ENCODE measurements at regions not wholly inside any gene's neighbourhood (a gene's known extent, or its start where the extent isn't known, plus 50 kb on each side); places are given as distances from the start of the nearest gene placed in this dataset.

DNA sequence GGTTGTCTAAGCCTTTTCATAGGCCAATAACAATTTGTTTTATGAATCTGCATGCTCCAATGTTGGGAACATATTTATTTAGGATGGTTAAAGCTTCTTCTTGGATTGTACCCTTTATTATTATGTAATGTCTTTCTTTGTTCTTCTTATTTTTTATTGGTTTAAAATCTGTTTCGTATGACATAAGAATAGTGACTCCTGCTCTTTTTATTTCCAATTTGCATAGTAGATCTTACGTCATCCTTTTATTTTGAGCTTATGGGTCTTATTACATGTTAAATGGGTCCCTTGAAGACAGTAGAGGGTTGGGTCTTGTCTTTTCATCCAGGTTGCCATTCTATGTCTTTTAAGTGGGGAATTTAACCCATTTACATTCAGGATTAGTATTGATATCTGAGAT is 561.9 kb upstream of the GHITM start:
- DNase-seq (ENCODE audit: low spot score) = no peak

DNA sequence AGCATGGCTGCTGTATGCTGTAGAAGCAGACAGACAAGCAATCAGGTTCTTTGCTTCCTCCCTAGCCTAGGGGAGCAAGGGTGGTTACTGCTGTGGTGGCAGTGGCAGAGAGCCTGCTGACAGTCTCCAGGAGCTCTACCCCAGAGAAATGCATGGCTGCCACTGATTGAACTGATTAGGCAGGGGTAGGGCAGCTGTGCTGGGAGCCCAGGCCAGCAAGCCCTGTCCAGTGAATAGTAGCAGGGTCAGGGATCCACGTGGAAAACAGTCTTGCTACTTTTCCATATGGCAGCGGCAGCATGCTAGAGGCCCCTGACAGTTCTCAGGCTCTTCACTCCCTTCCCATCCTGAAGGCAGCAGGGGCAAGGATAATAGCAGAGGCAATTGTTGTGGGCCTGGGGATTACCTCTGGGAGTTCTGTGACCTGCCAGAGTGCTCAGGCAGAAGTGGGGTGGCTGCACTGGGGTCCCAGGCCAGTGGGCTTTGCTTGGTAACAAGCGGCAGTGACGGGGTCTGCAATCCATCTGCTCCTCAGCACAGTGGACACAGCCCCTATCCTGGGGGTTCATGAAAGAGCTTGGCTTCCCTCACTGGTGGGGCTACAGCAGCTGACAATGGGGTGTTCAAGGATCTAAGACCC is 558.8 kb upstream of the GHITM start:
- no peak for DNase-seq (ENCODE audit: low spot score)

DNA sequence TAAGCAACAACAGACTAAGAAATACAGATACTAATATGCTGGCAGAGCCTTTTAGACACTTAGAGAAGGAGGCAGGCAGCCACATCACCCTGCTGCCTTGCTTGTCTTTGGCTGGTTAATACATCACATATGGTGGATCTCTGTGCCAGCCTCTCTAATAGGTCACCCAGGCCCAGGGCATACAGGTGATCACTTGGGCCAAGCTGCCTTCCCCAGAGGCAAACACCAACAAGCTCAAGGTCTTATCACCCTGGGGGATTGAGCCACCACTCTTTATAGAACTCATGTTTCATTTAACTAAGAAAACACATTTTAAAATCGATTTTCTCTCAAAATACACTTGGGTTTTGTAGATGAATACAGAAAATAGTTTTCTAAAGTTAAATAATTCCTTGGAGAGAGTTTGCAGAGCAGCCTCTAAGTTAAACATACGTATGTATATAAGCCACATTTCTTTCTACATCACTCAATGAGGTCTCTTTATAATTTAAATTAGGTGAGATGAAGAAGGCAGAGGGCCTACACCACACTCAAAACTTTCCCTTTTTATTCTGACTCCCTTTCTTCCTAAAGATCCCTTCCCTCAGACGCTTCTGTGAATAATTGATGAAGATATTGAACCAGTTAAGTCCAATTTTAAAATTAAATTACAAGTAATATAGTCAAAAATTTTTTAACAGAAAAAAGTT is 556.8 kb upstream of the GHITM start:
- no peak for DNase-seq (ENCODE audit: low spot score)

DNA sequence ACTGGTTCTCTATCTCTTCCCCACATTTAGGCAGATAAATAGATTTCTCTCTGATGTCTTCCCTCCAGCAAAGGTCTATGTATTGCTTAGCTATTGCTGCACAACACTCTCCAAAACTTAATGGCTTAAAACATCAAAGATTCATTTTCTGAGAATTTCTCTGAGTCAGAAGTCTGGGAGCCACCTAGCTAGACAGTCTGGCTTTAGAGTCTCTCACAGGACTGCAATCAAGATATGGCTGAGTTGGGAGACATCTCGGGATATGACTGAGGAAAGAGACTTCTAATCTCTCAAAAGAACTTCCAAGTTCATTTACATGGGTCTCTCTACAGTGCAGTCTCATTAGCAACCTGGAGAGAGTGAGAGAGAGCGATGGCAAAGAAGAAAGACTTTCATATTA is 553.6 kb upstream of the GHITM start:
- no peak for DNase-seq (ENCODE audit: low spot score)

DNA sequence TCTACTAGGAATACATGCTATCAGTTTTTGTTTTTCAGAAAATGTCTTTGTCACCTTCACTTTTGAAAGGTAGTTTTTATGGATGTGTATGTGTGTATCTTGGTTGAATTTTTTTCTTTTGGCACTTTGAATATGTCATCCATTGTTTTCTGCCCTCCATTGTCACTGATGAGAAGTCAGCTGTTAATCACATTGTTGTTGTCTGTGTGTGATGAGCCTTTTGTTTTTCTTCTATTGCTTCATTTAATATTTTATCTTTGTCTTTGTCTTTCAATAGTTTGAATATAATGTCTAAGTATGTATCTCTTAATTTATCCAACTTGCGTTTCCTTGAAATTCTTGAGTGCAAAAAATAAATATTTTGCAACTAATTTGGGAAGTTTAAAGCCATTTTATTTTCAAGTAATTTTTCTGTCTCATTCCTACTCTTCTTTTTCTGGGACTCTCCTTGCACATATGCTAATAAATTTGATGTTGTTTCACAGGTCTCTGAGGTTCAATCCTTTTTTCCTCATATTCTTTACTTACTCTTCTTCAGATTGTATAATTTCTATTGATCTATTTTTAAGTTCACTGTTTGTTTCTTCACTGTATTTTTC is 546.9 kb upstream of the GHITM start:
- DNase-seq (ENCODE audit: low spot score) = no peak

DNA sequence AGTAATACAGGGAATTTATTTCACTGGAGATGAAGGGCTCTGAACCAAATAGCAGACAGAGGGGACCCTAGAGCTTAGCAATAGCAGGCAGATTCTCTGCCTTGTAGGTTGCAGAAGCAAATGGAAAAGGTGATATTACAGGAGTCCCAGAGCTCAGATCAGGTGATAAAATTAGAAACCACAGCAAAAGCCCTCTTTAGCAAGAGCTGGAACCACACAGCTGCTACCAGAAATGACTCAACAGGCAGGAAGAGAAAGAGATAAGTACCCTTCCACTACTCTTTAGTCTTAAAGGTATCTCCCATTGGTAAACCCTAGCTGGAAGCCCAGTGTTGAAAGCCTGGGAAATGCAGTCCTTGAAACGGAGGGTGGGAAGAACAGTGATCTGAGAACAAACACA is 535.6 kb upstream of the GHITM start:
- no peak for DNase-seq (ENCODE audit: low spot score)

DNA sequence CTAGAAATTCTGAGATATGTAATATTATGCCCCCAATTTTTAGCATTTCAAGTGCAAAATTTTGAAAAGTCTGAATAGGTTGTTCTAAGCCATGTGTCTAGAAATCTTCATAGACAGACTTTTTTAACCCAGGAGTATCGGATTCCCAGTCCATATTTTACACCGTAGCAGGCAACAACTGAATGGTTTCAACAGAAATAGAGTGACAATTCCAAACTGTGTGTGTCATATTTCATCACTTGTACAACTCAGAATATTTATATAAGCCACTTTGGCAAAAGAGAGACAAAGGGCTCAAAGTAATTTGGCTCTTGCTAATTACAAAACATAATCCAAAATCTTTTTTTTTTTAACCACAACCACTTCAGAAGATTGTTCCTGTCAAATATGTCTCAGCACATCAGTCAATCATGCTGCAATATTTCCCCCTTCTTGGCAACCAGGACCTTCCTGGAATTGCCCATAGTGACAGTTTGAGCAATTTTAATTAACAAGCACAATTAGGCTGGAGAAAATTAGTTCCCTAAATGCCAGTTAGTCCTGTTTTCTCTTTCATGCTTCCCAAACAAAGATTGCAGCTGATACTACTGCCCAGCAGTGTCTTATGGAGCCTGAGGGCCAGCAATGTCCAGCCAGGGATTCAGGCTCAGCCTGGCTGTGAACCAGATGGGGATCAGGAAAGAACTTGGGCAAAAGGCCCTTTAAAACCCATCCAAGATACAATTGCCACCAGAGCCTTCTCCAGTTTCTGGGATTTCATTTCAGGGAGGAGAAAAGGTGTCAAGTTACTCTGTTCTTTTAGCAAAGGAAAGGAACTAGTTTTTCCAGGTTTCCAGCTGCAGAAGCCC is 533.3 kb upstream of the GHITM start:
- no peak for DNase-seq (ENCODE audit: low spot score)

DNA sequence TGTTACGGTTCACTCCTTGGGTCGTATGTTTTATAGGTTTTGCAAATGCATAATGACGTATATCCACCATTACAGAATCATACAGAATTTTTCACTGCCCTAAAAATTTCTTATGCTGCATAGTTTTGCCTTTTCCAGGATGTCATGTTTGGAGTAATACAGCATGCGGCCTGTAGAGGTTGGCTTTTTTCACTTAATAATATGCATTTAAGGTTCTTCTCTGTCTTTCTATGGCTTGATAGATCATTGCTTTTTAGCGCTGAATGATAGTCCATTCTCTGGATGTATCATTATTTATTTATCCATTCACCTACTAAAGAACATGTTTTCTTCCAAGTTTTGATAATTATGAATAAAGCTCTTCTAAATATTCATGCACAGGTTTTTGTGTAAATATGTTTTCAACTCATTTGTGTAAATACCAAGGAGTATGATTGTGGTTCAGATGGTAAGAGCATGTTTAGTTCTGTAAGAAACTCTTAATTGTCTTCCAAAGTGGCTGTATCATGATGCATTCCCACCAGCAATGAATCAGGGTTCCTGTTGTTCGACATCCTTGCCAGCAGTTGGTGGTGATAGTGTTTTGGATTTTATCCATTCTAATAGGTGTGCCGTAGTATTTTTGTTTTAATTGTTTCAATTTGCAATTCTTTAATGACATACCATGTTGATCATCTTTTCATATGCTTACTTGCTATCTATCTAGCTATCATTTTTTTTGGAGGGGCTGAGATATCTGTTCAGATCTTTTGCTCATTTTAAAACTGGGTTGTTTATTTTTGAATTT is 531.2 kb upstream of the GHITM start:
- no peak for DNase-seq (ENCODE audit: low spot score)

DNA sequence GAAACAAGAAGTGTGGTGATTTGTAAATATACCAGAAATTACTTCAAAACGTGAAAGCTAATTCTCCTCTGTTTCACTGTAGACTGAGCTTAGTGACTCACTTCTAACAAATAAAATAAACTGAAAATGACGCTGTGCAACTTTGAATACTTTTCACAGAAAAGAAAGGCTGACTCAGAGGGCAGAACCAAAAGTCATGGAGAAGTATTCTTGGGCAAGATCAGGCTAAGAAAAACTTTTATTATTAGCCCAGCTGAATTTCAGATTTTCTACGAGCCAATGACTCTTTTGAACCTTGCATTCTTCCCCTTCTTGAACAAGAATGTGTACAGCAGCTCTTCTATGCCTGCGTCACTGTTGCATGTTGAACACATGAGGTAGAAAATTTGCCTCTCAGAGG is 527.3 kb upstream of the GHITM start:
- no peak for DNase-seq (ENCODE audit: low spot score)

DNA sequence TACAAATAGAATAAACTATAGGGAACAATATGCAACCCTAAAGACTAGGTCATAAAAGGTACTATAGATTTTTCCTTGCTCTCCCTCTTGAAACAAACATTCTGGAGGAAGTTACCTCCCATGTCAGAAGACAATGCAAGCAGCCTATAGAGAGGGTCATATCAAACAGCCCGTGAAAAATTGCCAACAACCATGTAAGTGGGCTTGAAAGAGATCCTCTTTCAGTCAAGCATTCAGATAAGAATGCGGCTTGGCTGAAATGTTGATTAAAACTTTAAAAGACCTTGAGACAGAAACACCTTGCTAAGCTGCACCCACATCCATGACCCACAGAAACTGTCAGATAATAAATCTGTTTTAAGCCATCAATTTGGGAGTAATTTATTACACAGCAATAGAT is 526.6 kb upstream of the GHITM start:
- no peak for DNase-seq (ENCODE audit: low spot score)

DNA sequence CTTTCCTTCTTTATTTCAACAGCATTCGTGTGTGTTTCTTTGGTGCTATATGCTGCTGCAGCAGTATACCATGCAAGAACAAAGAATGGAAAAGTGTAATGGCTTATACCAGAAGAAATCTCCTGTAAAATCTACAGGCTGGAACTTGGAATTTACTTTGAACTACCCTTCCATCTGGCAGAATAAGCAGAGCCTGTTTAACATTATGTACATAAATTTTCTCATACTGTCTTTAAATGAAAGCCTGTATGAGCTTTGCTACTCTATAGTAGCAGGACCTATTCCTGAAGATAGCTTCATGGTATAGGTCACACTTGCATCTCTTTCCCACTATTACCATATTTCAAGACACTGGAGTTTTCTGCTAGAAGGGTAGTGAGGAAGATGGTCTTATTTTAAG is 522.1 kb upstream of the GHITM start:
- DNase-seq (ENCODE audit: low spot score) = no peak

DNA sequence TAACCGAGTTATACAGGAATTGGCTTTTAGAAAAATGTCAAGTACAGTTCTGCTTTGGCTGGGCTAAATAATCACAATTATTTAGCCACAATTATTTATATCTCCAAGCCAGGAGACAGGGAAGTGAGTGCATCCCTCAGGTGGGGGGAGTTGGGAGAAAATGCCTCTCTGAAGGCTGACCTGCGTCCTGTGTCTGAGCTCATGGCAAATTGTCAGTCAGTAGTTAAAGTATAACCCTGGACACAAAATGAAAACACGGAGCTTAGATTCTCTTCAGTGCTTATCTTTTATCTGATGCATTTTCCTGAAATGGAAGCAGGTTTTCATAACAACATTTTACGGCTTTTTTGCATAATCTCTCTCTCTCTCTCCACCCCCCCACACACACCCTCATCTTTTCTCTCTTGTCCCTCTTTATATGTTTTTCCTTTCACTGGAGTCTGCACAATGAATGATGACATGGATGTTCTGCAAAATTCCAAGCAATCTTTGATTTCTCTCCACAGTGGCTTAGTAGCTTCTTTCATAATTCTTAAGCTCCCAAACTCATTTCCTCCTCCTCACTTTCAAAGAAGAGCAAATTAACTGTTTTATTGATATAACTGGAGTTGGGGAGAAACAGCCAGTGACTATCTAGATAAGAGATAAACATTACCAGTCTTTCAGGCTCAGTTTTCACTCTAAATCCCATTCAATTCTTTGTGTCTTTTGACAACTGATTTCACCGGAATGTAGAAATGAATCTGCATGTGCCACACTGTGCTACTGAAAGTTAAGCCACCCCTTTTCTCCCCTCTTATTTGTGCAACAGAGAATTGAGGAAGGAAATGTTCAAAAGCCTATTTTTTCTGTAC is 521.4 kb upstream of the GHITM start:
- no peak for DNase-seq (ENCODE audit: low spot score)

DNA sequence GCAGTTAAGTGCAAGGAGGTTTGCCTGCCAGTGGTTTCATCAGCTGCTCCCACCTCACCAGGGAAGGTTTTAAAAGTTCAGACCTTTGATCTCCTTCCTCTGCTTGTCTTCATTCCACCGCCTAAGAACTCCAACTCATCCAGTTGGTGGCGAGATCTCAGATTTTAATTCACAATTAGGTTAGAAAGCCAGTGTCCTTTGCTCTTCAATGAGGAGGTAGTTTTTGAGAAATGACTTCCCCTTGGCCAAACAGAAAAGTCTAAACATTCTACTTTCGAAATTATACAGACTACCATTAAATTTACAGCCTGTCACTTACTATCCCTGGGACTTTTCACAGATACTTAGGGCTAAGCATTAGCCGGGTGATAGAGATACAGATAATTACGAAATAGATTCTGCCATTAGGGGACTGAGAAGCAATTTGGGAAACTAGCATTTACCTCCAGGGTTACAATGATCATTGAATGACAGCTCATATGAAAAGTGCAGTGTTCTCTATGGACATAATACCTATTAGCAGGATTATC is 513.4 kb upstream of the GHITM start:
- DNase-seq (ENCODE audit: low spot score) = no peak

DNA sequence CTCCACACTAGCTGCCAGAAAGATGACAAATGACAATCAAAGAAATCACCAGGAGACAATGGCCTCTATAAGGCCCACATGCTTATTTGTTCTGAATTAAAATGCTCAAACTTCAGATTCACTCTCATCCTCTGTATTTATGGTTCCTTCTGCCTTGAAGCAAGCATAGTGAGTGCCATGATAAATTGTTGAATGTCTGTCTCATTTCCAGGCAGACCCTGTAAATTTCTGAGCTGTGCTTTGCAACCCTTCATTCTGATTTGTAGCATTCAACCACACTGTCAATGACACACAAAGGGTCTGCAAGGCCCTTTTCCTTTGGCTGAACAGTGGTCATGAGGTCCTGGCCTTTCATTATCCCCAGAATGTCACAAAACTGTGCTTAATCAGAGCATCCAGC is 506.6 kb upstream of the GHITM start:
- no peak for DNase-seq (ENCODE audit: low spot score)

DNA sequence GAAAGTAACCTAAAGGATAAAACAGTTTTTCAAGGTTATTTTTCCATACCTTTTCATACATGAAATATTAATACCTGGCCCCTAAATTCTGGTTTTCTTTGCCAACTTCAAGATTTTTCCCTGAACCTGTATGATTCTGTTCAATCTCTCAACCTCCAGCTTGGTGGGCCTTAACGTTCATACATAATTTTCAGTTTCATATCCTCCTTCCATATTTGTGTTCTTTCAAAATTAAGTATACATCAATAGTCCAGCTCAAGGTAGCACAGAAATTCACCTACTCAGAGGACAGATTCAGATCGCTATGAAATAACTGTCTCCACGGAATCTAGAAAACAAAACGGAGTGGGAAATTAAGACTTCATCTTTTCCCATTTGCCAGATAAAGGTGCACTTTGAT is 505.8 kb upstream of the GHITM start:
- DNase-seq (ENCODE audit: low spot score) = no peak

DNA sequence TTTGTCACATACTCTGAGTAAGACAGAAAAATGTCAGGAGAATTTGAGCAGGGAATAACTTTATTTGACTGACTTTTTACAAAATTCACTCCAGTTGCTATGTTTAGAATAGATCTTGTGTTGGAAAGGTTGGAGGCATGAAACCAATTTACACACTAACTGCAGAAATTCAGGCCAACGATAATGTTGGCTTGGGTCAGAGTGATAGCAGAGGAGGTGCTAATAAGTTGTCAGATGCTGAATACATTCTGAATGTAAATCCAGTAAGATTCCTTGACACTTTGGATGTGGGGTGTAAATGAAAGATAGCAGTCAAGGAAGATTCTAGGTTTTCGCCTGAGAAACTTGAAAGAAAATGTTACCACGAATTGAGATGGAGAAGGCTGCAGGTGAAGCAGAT is 502.5 kb upstream of the GHITM start:
- no peak for DNase-seq (ENCODE audit: low spot score)

DNA sequence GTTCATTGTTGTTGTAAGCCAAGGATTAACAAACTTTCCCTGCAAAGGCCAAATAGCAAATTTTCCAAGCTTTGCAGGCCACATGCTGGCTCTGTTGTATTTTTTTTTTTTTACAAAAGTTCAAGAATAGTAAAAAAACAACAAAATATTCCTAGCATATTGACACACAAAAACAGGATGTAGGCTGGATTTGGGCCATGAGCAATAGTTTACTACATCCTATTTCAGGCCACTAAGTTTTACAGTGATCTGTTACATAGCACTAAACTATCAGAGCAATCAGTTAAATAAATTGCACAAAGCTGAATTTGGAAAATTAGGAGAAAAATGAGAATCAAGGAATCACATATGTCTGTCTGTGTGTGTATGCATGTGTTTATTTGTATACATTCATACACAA is 491.8 kb upstream of the GHITM start:
- no peak for DNase-seq (ENCODE audit: low spot score)

DNA sequence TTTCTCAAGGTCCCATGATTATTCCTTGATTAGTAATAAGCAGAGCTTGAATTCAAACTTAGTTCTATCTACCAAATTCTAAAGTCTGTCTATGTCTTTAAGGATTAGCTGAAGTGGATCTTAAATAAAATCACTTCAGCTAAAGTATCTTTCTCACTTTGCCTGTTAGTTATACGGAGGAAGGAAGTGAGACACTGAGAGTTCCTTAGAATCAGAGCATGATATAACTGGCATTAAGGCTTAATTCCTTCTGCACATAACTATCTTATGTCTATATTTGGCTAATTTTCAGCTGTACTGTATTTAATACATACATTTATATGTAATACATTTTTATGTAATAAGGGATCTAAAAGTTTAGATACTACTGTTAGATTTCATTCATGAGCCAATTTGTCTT is 491.1 kb upstream of the GHITM start:
- DNase-seq (ENCODE audit: low spot score) = no peak

DNA sequence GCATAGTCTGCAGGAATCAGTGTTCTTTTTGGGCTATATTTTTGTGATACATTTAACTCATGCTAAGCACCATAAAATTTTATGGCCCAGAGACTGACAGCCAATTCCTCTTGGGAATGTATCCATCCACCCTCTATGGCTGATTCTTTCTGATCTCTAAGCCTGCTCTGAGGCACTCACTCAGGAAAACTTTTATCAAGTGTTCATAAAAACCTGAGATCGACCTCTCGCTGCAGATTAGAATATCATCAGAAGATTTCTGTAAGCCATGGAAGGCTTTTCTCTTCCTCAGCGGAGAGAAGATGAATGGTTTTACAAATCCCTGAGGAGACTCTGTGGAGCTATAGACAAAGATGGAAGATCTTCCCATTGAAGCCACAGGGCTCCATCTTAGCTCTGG is 489.8 kb upstream of the GHITM start:
- DNase-seq (ENCODE audit: low spot score) = no peak

DNA sequence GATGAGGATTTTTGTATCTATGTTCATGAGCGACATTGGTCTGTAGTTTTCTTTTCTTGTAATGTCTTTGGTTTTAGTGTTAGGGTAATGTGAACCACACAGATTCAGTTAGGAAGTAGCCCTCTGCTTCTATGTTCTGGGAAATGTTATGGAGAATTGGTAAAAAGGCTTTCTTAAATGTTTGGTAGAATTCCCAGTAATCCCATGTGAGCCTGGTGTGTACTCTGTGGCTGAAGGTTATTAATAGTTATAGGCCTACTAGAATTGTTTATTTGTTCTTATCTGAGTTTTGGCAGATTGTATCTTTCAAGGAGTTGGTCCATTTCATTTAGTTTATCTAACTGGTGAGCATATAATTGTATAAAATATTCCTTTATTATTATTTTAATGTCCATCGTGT is 484.6 kb upstream of the GHITM start:
- DNase-seq (ENCODE audit: low spot score) = no peak

DNA sequence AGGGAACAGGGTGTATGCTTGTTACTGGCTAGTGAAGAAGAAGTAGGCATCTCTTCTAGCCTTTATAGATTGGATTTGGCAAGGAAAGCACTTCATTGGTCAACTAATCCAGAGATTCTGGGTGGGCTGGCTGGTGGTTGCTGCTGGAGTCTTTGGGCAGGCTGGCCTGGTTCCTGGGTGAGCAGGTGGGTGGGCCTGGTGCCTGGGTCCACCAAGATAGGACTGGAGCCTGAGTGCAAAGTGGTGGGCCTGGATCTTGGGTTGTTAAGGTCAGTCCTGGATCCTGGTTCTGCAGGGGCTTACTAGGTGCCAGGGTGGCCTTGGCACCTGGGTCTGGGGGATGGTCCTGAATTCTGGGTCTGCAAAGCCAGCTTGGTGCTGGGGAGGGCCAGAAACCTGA is 482.4 kb upstream of the GHITM start:
- no peak for DNase-seq (ENCODE audit: low spot score)
